Hepatocyte (in vitro differentiated cells): ENCODE measurements at regions not wholly inside any gene's neighbourhood (a gene's known extent, or its start where the extent isn't known, plus 50 kb on each side); places are given as distances from the start of the nearest gene placed in this dataset.

Experiments used
- DNase-seq: peaks from one replicate; pipeline ENCODE4 v3.0.0-alpha.2; 2016; ENCODE audit warnings: low spot score
- H2AFZ ChIP-seq: fragments of 200-600 bp; sonication (generic); 2 replicates; pipeline ENCODE4 v1.6.0; 2016; ENCODE audit warnings: antibody characterized with exemption, mild to moderate bottlenecking
- H3K27ac ChIP-seq: fragments of 200-600 bp; sonication (generic); 2 replicates; pipeline ENCODE4 v1.5.1; 2016; ENCODE audit warnings: mild to moderate bottlenecking
- H3K27me3 ChIP-seq: fragments of 200-600 bp; sonication (generic); 2 replicates; pipeline ENCODE4 v1.6.1; 2016
- H3K36me3 ChIP-seq: fragments of 200-600 bp; sonication (generic); replicated peaks from 2 replicates; pipeline ENCODE4 v1.5.1; 2016; ENCODE audit warnings: low read depth; ENCODE audit not compliant: insufficient read depth
- H3K4me1 ChIP-seq: fragments of 200-600 bp; sonication (generic); 2 replicates; pipeline ENCODE4 v1.5.1; 2016; ENCODE audit warnings: mild to moderate bottlenecking, moderate library complexity; ENCODE audit not compliant: insufficient read depth
- H3K4me2 ChIP-seq: fragments of 200-600 bp; sonication (generic); 2 replicates; pipeline ENCODE4 v1.6.0; 2016
- H3K4me3 ChIP-seq: fragments of 200-600 bp; sonication (generic); 2 replicates; pipeline ENCODE4 v1.5.1; 2016; ENCODE audit warnings: mild to moderate bottlenecking
- H3K79me2 ChIP-seq: fragments of 200-600 bp; sonication (generic); 2 replicates; pipeline ENCODE4 v1.6.0; 2017; ENCODE audit warnings: mild to moderate bottlenecking
- H3K9me2 ChIP-seq: fragments of 200-600 bp; sonication (generic); replicated peaks from 2 replicates; pipeline ENCODE4 v1.6.0; 2017; ENCODE audit warnings: mild to moderate bottlenecking; ENCODE audit not compliant: insufficient read depth
- H3K9me3 ChIP-seq: fragments of 200-600 bp; sonication (generic); 2 replicates; pipeline ENCODE4 v1.5.1; 2016; ENCODE audit warnings: low read depth, mild to moderate bottlenecking
- H4K20me1 ChIP-seq: fragments of 200-600 bp; sonication (generic); 2 replicates; pipeline ENCODE4 v1.6.0; 2016; ENCODE audit warnings: mild to moderate bottlenecking; ENCODE audit not compliant: insufficient read depth, poor library complexity, severe bottlenecking
- EZH2 ChIP-seq: fragments of 200-600 bp; sonication (generic); IDR thresholded peaks from 2 replicates; pipeline ENCODE4 v1.6.1; 2016; ENCODE audit warnings: antibody characterized with exemption, mild to moderate bottlenecking, borderline replicate concordance
- EZH2phosphoT487 ChIP-seq: fragments of 200-600 bp; sonication (generic); IDR thresholded peaks from one replicate; pipeline ENCODE4 v1.6.1; 2018; ENCODE audit warnings: antibody characterized with exemption, mild to moderate bottlenecking, low read depth, moderate library complexity; ENCODE audit not compliant: unreplicated experiment, severe bottlenecking
- WGBS: methylation state at CpG from one replicate; pipeline ENCODE4 v1.1.6; 2016; ENCODE audit warnings: low lambda C conversion rate; ENCODE audit errors: missing lambda C conversion rate; 5-methylcytosine and 5-hydroxymethylcytosine counted together
- TF ChIP-seq, protein P1 (sequence below): fragments of 200-600 bp; sonication (generic); IDR thresholded peaks from 2 replicates; pipeline ENCODE4 v1.5.1; 2016; ENCODE audit warnings: antibody characterized with exemption, mild to moderate bottlenecking; ENCODE audit not compliant: poor library complexity

DNA sequence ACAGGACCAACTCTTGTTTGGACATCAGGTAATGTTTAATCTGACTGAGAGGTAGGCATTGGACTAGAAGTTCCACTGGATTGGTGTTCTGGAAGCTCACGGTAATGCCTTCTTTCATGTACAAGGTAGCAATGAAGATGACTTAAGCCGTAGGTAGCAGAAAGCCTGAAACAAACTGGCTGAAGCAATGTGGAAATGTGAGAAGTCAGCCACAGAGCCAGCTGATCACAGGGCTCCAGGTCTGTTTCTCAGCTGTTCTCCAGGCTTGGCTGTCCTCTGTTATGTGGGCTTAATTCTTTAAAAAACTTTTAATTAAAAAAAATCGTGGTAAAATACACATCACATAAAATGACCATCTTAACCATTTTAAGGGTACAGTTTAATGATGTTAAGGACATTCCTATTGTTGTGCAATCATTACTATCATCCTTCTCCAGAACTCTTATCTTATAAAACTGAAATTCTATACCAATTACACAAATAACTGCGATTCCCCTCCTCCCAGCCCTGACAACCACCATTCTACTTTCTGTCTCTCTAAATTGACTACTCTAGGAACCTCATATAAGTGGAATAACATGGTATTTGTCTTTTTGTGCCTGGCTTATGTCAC lies 101.4 kb upstream of the ZNF32 start:
- Histone ChIP-seq H3K9me3 (no peaks in the 10 kb centered on the region), H3K9me2 (no peaks in the 10 kb centered on the region), H3K4me3 (no peak overlapping the region), H3K4me1 (no peaks in the 10 kb centered on the region), H3K27me3 (no peaks in the 10 kb centered on the region), H4K20me1 (no peaks in the 10 kb centered on the region), H2AFZ (no peak overlapping the region), H3K27ac (no peak overlapping the region), H3K36me3 (no peaks in the 10 kb centered on the region), H3K4me2 (no peak overlapping the region), H3K79me2 (no peaks in the 10 kb centered on the region)
- no peak for DNase-seq
- 67% methylated on average over 4 of the region's 4 CpGs for WGBS
- TF ChIP-seq EZH2 (no peak), EZH2phosphoT487 (no peak)
- TF ChIP-seq, protein P1, sequence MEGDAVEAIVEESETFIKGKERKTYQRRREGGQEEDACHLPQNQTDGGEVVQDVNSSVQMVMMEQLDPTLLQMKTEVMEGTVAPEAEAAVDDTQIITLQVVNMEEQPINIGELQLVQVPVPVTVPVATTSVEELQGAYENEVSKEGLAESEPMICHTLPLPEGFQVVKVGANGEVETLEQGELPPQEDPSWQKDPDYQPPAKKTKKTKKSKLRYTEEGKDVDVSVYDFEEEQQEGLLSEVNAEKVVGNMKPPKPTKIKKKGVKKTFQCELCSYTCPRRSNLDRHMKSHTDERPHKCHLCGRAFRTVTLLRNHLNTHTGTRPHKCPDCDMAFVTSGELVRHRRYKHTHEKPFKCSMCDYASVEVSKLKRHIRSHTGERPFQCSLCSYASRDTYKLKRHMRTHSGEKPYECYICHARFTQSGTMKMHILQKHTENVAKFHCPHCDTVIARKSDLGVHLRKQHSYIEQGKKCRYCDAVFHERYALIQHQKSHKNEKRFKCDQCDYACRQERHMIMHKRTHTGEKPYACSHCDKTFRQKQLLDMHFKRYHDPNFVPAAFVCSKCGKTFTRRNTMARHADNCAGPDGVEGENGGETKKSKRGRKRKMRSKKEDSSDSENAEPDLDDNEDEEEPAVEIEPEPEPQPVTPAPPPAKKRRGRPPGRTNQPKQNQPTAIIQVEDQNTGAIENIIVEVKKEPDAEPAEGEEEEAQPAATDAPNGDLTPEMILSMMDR = no peak

DNA sequence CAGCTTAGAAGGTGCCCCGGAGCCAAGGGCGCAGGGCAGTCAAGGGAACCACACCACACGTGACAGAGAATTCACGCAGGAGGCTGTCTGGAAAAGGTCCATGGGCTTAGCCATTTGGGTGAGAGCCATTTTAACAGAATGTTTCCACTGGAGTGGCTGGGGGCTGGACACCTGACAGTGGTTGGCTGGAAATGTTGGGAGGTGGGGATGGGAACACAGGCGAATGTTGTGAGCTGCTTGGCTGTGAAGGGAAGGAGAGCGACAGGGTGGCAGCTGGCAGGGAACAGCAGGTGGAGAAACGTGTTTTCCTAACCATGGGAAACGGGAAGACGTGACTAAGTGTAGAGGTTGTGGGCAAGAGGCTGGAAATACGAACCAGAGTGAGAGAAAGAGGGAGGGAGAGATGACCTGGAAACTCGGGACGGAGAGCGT lies 100.5 kb upstream of the ZNF32 start:
- TF ChIP-seq EZH2 (no peak), EZH2phosphoT487 (no peak)
- TF ChIP-seq, protein P1 = no peak
- no peaks in the 10 kb centered on the region for H3K9me3 ChIP-seq
- no peaks in the 10 kb centered on the region for H3K9me2 ChIP-seq
- DNase-seq = no peak
- no peaks in the 10 kb centered on the region for H4K20me1 ChIP-seq
- no peak overlapping the region for H2AFZ ChIP-seq
- WGBS = 89% methylated on average over 13 of the region's 13 CpGs
- H3K27ac ChIP-seq = no peak overlapping the region
- H3K4me2 ChIP-seq = no peak overlapping the region
- no peaks in the 10 kb centered on the region for H3K27me3 ChIP-seq
- H3K79me2 ChIP-seq = no peaks in the 10 kb centered on the region
- no peaks in the 10 kb centered on the region for H3K4me1 ChIP-seq
- no peak overlapping the region for H3K4me3 ChIP-seq
- H3K36me3 ChIP-seq = no peaks in the 10 kb centered on the region

DNA sequence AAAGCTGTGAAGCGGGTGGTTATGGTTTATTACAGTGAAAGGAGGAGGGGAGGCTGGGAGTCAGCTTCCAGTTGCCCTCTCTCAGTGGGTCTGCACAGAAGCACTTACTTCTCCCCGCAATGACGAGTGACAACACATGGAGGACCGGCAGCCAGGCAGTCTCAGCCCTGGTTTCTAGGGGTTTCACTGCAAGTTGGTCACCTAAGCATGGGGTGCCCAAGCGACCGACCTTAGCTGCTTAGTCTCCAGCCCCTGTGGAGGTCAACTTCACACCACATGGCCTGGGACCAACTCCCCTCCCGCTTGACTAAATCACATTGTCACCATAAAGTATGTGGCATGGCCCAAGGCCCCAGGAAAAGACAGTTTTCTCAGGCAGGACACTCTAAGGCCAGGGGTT lies 99.9 kb upstream of the ZNF32 start:
- H3K9me2 ChIP-seq = no peaks in the 10 kb centered on the region
- no peak for TF ChIP-seq EZH2phosphoT487
- TF ChIP-seq EZH2 = no peak
- TF ChIP-seq, protein P1 = no peak
- H3K9me3 ChIP-seq = no peaks in the 10 kb centered on the region
- H2AFZ ChIP-seq = no peak overlapping the region
- H3K36me3 ChIP-seq = no peaks in the 10 kb centered on the region
- H3K27ac ChIP-seq = no peak overlapping the region
- 98% methylated on average over 7 of the region's 7 CpGs for WGBS
- H3K79me2 ChIP-seq = no peaks in the 10 kb centered on the region
- H3K4me3 ChIP-seq = no peak overlapping the region
- no peaks in the 10 kb centered on the region for H3K27me3 ChIP-seq
- DNase-seq = no peak
- no peaks in the 10 kb centered on the region for H3K4me1 ChIP-seq
- no peaks in the 10 kb centered on the region for H4K20me1 ChIP-seq
- H3K4me2 ChIP-seq = no peak overlapping the region
